RWPE2 (cell line): ENCODE measurements at regions not wholly inside any gene's neighbourhood (a gene's known extent, or its start where the extent isn't known, plus 50 kb on each side); places are given as distances from the start of the nearest gene placed in this dataset.

Experiments used
- ATAC-seq: fragments of 200-7000 bp; cut with Tn5 transposase; 3 replicates; pipeline ENCODE4 v1.9.1; 2021; ENCODE audit warnings: low read depth
- DNase-seq: peaks from one replicate; pipeline ENCODE4 v3.0.0-alpha.2; 2020; ENCODE audit warnings: low spot score
- H3K27ac ChIP-seq: fragments of 450-650 bp; 2 replicates; pipeline ENCODE4 v1.5.1; 2017; ENCODE audit warnings: mild to moderate bottlenecking; ENCODE audit not compliant: poor library complexity, severe bottlenecking
- H3K27me3 ChIP-seq: fragments of 250-450 bp; sonication (Bioruptor Pico); 2 replicates; pipeline ENCODE4 v1.5.1; 2021; ENCODE audit warnings: mild to moderate bottlenecking, moderate library complexity; ENCODE audit not compliant: insufficient read depth, poor library complexity, severe bottlenecking
- H3K36me3 ChIP-seq: fragments of 250-450 bp; sonication (Bioruptor Pico); 2 replicates; pipeline ENCODE4 v1.5.1; 2020; ENCODE audit warnings: low read depth, mild to moderate bottlenecking, moderate library complexity
- H3K4me1 ChIP-seq: fragments of 250-450 bp; sonication (Bioruptor Pico); 2 replicates; pipeline ENCODE4 v1.5.1; 2021; ENCODE audit warnings: mild to moderate bottlenecking, moderate library complexity; ENCODE audit not compliant: insufficient read depth, poor library complexity, severe bottlenecking
- H3K4me3 ChIP-seq: fragments of 250-450 bp; sonication (Bioruptor Pico); 2 replicates; pipeline ENCODE4 v1.5.1; 2021; ENCODE audit warnings: mild to moderate bottlenecking, moderate library complexity; ENCODE audit not compliant: severe bottlenecking
- H3K9me3 ChIP-seq: fragments of 250-450 bp; sonication (Bioruptor Pico); 2 replicates; pipeline ENCODE4 v1.5.1; 2021; ENCODE audit warnings: mild to moderate bottlenecking, moderate library complexity; ENCODE audit not compliant: severe bottlenecking
- TF ChIP-seq, protein P1 (sequence below): fragments of 450-650 bp; IDR thresholded peaks from one replicate; pipeline ENCODE4 v1.5.1; 2017; ENCODE audit warnings: mild to moderate bottlenecking, moderate library complexity; ENCODE audit not compliant: poor library complexity, severe bottlenecking

DNA sequence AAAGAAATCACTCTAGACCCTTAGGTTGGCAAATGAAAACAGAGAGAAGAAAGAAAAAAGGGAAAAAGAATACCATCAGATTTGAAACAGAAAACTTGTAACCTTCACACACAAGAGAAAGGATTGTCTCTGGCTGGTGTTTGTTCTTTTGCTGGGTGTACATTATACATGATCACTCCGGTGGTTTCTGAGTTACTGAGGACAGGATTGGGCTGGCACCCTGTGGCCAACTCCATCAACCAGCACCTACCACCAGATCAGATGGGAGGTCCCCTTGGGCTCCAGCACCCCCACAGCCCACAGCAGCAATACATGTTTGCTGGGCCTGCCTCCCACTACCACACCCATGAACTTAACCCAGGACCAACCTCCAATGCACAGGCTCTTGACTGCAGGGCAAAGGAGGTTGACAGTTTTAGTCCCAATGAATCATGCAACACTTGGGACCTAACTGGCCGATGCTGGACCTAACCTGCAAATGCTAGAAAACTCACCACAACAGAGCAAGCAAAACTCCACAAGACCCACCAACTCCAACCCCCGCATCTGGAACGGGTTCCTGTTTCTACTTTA, 308.3 kb downstream of the SOX9 start:
- peak overlapping the region; percentile 29 for H3K27ac ChIP-seq
- H3K9me3 ChIP-seq = no peaks in the 10 kb centered on the region
- DNase-seq = no peak
- TF ChIP-seq, protein P1, sequence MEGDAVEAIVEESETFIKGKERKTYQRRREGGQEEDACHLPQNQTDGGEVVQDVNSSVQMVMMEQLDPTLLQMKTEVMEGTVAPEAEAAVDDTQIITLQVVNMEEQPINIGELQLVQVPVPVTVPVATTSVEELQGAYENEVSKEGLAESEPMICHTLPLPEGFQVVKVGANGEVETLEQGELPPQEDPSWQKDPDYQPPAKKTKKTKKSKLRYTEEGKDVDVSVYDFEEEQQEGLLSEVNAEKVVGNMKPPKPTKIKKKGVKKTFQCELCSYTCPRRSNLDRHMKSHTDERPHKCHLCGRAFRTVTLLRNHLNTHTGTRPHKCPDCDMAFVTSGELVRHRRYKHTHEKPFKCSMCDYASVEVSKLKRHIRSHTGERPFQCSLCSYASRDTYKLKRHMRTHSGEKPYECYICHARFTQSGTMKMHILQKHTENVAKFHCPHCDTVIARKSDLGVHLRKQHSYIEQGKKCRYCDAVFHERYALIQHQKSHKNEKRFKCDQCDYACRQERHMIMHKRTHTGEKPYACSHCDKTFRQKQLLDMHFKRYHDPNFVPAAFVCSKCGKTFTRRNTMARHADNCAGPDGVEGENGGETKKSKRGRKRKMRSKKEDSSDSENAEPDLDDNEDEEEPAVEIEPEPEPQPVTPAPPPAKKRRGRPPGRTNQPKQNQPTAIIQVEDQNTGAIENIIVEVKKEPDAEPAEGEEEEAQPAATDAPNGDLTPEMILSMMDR = no peak
- peaks cover 20% of the 10 kb centered on the region for H3K4me1 ChIP-seq
- ATAC-seq = peak; percentile 50; the same call in 2 of the 3 replicates
- H3K27me3 ChIP-seq = no peaks in the 10 kb centered on the region
- H3K4me3 ChIP-seq = no peak overlapping the region
- peaks cover 17% of the 10 kb centered on the region for H3K36me3 ChIP-seq

DNA sequence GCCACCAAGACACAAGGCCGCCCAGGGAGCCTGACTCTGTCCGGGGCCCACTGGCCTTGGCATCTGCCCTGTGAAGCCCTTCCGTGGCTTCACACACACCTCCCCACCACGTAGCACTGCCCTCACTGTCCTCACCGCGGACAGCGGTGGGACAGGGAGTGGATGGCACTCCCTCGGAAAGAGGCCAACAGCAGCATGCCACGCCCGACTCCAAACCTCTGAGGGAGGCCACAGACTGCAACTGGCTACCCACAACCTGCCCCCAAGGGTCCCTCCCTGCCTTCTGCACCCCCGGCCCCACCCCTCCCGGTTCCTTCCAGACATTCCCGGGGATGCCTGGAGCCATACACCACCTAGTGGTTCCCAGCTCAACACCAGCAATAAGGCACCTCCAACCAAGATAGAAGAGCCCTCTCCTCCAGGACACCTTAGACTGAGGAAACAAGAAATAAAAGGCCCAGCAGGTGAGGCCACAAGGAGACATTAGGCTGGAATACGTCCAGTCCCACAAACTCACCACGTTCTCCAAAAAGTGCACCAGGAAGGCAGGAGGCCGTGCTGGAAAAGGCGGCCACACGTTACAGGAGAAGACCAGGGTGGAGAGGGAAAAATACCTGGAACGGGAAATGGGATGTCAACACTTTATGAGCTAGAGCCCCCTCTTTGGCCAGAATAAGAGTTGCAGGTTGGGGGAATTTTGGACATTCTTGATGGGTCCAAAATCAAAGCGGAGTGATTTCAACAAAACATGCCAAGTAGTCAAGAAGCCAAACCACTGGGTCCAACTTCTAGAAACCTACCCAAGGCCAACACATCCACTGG, 310.0 kb downstream of the SOX9 start:
- H3K27ac ChIP-seq = peak overlapping the region; percentile 29
- H3K9me3 ChIP-seq = no peaks in the 10 kb centered on the region
- no peak for DNase-seq
- no peak for ATAC-seq
- no peaks in the 10 kb centered on the region for H3K27me3 ChIP-seq
- H3K4me3 ChIP-seq = no peak overlapping the region
- TF ChIP-seq, protein P1 = peak; percentile 36
- H3K36me3 ChIP-seq = peaks cover 17% of the 10 kb centered on the region
- peaks cover 23% of the 10 kb centered on the region for H3K4me1 ChIP-seq

DNA sequence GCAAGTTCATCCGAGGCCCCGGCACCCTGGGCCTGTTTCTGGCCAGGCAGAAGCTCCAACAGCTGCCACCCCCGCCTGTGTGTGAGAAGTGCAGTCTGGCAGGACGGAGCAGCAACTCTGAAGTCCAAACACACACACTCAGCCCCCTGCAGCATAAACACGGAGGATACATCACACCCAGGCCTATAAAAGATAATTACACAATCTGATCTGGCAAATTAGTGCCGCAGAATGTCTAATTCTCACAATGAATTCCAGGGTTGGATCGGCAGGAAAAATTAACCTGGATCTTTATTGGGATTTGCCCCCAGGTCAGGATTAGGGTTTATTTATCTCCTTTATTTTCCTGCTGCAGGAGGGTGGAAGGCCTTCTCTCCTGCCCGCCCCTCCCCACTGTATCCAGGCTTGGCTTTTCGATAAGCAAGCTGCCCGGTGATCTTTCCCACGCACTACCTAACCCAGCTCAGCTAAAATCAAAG, 311.4 kb downstream of the SOX9 start:
- no peak for ATAC-seq
- Histone ChIP-seq H3K4me1 (peaks cover 23% of the 10 kb centered on the region), H3K36me3 (peaks cover 11% of the 10 kb centered on the region), H3K4me3 (no peak overlapping the region), H3K27me3 (no peaks in the 10 kb centered on the region), H3K9me3 (no peaks in the 10 kb centered on the region), H3K27ac (peak overlapping the region; percentile 15)
- DNase-seq = no peak
- TF ChIP-seq, protein P1 = no peak

DNA sequence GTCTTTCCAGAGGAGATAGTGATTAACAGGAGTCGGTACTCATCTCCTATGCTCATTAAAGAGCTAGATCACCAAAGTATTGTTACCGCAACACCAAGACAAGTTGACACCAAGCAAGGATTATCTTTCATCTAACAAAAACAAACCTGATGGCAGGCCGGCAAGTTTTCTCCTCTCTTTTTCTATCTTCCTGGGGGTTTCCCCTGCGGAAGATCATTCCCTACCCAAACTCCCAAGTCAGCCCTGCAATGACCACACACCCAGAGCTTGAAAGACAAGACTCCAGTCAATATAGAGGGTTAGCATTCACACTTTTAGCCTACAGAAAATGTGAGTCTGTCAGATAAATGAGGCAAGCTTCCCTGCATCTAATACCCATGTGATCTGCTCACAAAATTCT, 312.1 kb downstream of the SOX9 start:
- no peaks in the 10 kb centered on the region for H3K27me3 ChIP-seq
- no peaks in the 10 kb centered on the region for H3K9me3 ChIP-seq
- TF ChIP-seq, protein P1 = no peak
- ATAC-seq (0 out of 3 replicates have a peak, but pooled peaks have one; percentile 6), DNase-seq (no peak)
- peak overlapping the region; percentile 15 for H3K27ac ChIP-seq
- H3K4me3 ChIP-seq = no peak overlapping the region
- peaks cover 23% of the 10 kb centered on the region for H3K4me1 ChIP-seq
- H3K36me3 ChIP-seq = peaks cover 11% of the 10 kb centered on the region

DNA sequence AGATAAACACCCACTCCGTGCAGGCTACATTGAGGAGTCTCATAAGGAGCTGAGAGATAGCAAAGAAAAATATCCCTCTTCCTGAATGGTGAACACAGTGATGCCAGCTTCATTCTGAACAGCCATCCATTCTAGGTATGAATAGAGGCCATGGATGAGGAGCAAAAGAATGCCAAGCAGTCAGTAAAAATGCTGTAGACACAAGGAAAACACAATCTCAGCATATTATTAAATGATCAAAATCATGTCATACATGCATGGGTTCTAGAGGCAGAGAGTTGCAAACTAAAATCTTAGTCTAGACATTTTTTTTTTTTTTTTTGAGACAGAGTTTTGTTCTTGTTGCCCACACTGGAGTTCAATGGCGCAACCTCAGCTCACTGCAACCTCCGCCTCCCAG, 313.0 kb downstream of the SOX9 start:
- ATAC-seq (no peak), DNase-seq (no peak)
- Histone ChIP-seq H3K9me3 (no peaks in the 10 kb centered on the region), H3K4me3 (no peak overlapping the region), H3K27me3 (no peaks in the 10 kb centered on the region), H3K36me3 (peaks cover 2% of the 10 kb centered on the region), H3K27ac (no peak overlapping the region), H3K4me1 (peaks cover 18% of the 10 kb centered on the region)
- TF ChIP-seq, protein P1 = no peak
